ENCODE measurements at regions not wholly inside any gene's neighbourhood (a gene's known extent, or its start where the extent isn't known, plus 50 kb on each side); places are given as distances from the start of the nearest gene placed in this dataset.

GRCh38 chr14:101353422-101353821 is 207.9 kb upstream of the DIO3 start:
- no peak for TF ChIP-seq CTCF (conservative IDR thresholded peaks at IDR 0.05; ENCODE audit: low read depth, low read length)
- no peak overlapping the region for H3K4me3 ChIP-seq (ENCODE audit: low read depth, low read length)
- no peak for DNase-seq (ENCODE audit: low read depth)

- no peak for DNase-seq (ENCODE audit: low read depth)
- TF ChIP-seq CTCF (conservative IDR thresholded peaks at IDR 0.05; ENCODE audit: low read depth, low read length): no peak
- no peak overlapping the region for H3K4me3 ChIP-seq (ENCODE audit: low read depth, low read length)
Observed at GRCh38 chr14:101354726-101355125, 206.6 kb upstream of the DIO3 start.

- DNase-seq (ENCODE audit: low read depth): no peak
- TF ChIP-seq CTCF (conservative IDR thresholded peaks at IDR 0.05; ENCODE audit: low read depth, low read length): no peak
- H3K4me3 ChIP-seq (ENCODE audit: low read depth, low read length): no peak overlapping the region
Observed at GRCh38 chr14:101355284-101355683, 206.0 kb upstream of the DIO3 start.

DNA sequence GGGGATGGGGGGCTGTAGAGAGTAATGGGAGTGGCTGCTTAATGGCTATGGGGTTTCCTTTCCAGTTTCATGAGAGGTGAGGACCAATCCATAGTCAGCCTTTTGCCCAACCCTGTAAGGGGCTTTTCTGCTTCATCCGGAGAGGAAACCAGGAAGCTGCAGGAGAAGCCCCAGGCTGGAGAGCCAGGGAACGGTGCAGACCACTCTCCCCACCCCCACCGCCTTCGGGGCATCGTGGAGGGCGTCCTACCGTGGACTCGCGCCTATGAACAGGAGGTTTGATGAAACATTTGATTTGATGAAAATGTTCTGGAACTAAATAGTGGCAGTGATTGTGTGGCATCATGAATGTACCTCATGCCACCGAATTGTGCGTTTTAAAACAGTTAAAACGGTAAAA is 204.3 kb upstream of the DIO3 start:
- H3K4me3 ChIP-seq (ENCODE audit: low read depth, low read length): no peak overlapping the region
- TF ChIP-seq CTCF (conservative IDR thresholded peaks at IDR 0.05; ENCODE audit: low read depth, low read length): no peak
- DNase-seq (ENCODE audit: low read depth): no peak

- no peak overlapping the region for H3K4me3 ChIP-seq (ENCODE audit: low read depth, low read length)
- no peak for TF ChIP-seq CTCF (conservative IDR thresholded peaks at IDR 0.05; ENCODE audit: low read depth, low read length)
- DNase-seq (ENCODE audit: low read depth): no peak
Observed at GRCh38 chr14:101357559-101358319, 203.6 kb upstream of the DIO3 start.

GRCh38 chr14:101358320-101359125 is 202.8 kb upstream of the DIO3 start:
- TF ChIP-seq CTCF (conservative IDR thresholded peaks at IDR 0.05; ENCODE audit: low read depth, low read length): no peak
- DNase-seq (ENCODE audit: low read depth): no peak

More at GRCh38 chr14:101358320-101359125, 202.8 kb upstream of the DIO3 start:
- H3K4me3 ChIP-seq (ENCODE audit: low read depth, low read length): no peak overlapping the region

Data from choroid plexus epithelial cell (primary cell).